Astrocyte (in vitro differentiated cells and primary cell): ENCODE measurements at regions not wholly inside any gene's neighbourhood (a gene's known extent, or its start where the extent isn't known, plus 50 kb on each side); places are given as distances from the start of the nearest gene placed in this dataset.

Experiments used
- DNase-seq: peaks from one replicate; pipeline ENCODE4 v3.0.0-alpha.2; 2010; ENCODE audit warnings: low read depth
- FAIRE-seq: peaks from 2 replicates; lab custom pipeline; 2011; peaks lifted over from hg19 to GRCh38; lab: Jason Lieb, UNC
- H2AFZ ChIP-seq: 2 replicates; pipeline ENCODE4 v1.6.0; 2012; ENCODE audit warnings: low read depth, low read length, inconsistent platforms
- H3K27ac ChIP-seq: 2 replicates; pipeline ENCODE4 v1.5.1; 2011; ENCODE audit warnings: low read depth, low read length, inconsistent platforms
- H3K27me3 ChIP-seq: 2 replicates; pipeline ENCODE4 v1.6.0; 2011; ENCODE audit warnings: low read length, inconsistent platforms; ENCODE audit not compliant: insufficient read depth
- H3K36me3 ChIP-seq: 2 replicates; pipeline ENCODE4 v1.5.1; 2011; ENCODE audit warnings: low read length, inconsistent platforms; ENCODE audit not compliant: insufficient read depth
- H3K4me1 ChIP-seq: 2 replicates; pipeline ENCODE4 v1.5.1; 2011; ENCODE audit warnings: low read length, inconsistent platforms; ENCODE audit not compliant: insufficient read depth
- H3K4me2 ChIP-seq: 2 replicates; pipeline ENCODE4 v1.6.0; 2012; ENCODE audit warnings: low read length, inconsistent platforms
- H3K4me3 ChIP-seq: 2 replicates; pipeline ENCODE4 v1.5.1; 2011; ENCODE audit warnings: low read depth, mild to moderate bottlenecking, low read length, inconsistent platforms; ENCODE audit not compliant: insufficient read depth
- H3K79me2 ChIP-seq: 2 replicates; pipeline ENCODE4 v1.6.0; 2012; ENCODE audit warnings: mild to moderate bottlenecking, low read length, inconsistent platforms; ENCODE audit not compliant: insufficient read depth
- H3K9ac ChIP-seq: 2 replicates; pipeline ENCODE4 v1.6.0; 2012; ENCODE audit warnings: mild to moderate bottlenecking, low read length, inconsistent platforms
- H3K9me3 ChIP-seq: 2 replicates; pipeline ENCODE4 v1.5.1; 2012; ENCODE audit warnings: low read depth, mild to moderate bottlenecking, low read length, inconsistent platforms; ENCODE audit not compliant: insufficient read depth
- H4K20me1 ChIP-seq: 2 replicates; pipeline ENCODE4 v1.6.0; 2012; ENCODE audit warnings: low read length, inconsistent platforms; ENCODE audit not compliant: insufficient read depth
- H3K27ac Mint-ChIP-seq: one replicate; pipeline ENCODE4 v1.8.0; 2021; ENCODE audit warnings: mild to moderate bottlenecking, mixed read lengths; ENCODE audit not compliant: unreplicated experiment
- H3K27me3 Mint-ChIP-seq: one replicate; pipeline ENCODE4 v1.8.0; 2021; ENCODE audit warnings: low read depth, mixed read lengths; ENCODE audit not compliant: unreplicated experiment
- H3K36me3 Mint-ChIP-seq: one replicate; pipeline ENCODE4 v1.8.0; 2021; ENCODE audit warnings: low read depth, mixed read lengths; ENCODE audit not compliant: unreplicated experiment
- H3K4me1 Mint-ChIP-seq: one replicate; pipeline ENCODE4 v1.8.0; 2021; ENCODE audit warnings: low read depth, mixed read lengths; ENCODE audit not compliant: unreplicated experiment
- H3K4me3 Mint-ChIP-seq: one replicate; pipeline ENCODE4 v1.8.0; 2021; ENCODE audit warnings: mild to moderate bottlenecking, moderate library complexity, mixed read lengths; ENCODE audit not compliant: unreplicated experiment
- H3K9me3 Mint-ChIP-seq: one replicate; pipeline ENCODE4 v1.8.0; 2021; ENCODE audit warnings: mild to moderate bottlenecking, mixed read lengths; ENCODE audit not compliant: unreplicated experiment
- CTCF ChIP-seq: IDR thresholded peaks from 2 replicates; pipeline ENCODE4 v1.5.1; 2011; ENCODE audit warnings: low read depth, mild to moderate bottlenecking, inconsistent platforms, low read length, moderate library complexity; ENCODE audit not compliant: insufficient read depth
- EZH2 ChIP-seq: IDR thresholded peaks from 2 replicates; pipeline ENCODE4 v1.6.1; 2012; ENCODE audit warnings: mild to moderate bottlenecking, low read length, inconsistent platforms; ENCODE audit not compliant: insufficient read depth

GRCh38 chr9:106339882-106340281, 523.1 kb upstream of the ZNF462 start:
- H3K4me1 ChIP-seq = no peaks in the 10 kb centered on the region
- H3K27ac Mint-ChIP-seq = no peak overlapping the region
- no peak overlapping the region for H3K27ac ChIP-seq
- no peaks in the 10 kb centered on the region for H3K27me3 ChIP-seq
- no peak for TF ChIP-seq EZH2
- TF ChIP-seq CTCF = no peak
- H3K4me2 ChIP-seq = no peak overlapping the region
- H3K36me3 ChIP-seq = no peaks in the 10 kb centered on the region
- no peaks in the 10 kb centered on the region for H3K9me3 ChIP-seq
- H3K4me1 Mint-ChIP-seq = no peaks in the 10 kb centered on the region
- no peaks in the 10 kb centered on the region for H4K20me1 ChIP-seq
- H2AFZ ChIP-seq = no peak overlapping the region
- no peak for FAIRE-seq
- no peaks in the 10 kb centered on the region for H3K27me3 Mint-ChIP-seq
- no peaks in the 10 kb centered on the region for H3K36me3 Mint-ChIP-seq
- H3K9ac ChIP-seq = no peak overlapping the region
- peaks cover 2% of the 10 kb centered on the region for H3K9me3 Mint-ChIP-seq
- no peak overlapping the region for H3K4me3 Mint-ChIP-seq
- H3K4me3 ChIP-seq = no peak overlapping the region
- DNase-seq = no peak
- H3K79me2 ChIP-seq = no peaks in the 10 kb centered on the region

- Mint-ChIP-seq H3K4me1 (peaks cover 2% of the 10 kb centered on the region), H3K27me3 (no peaks in the 10 kb centered on the region), H3K4me3 (no peak overlapping the region), H3K27ac (no peak overlapping the region), H3K9me3 (no peaks in the 10 kb centered on the region), H3K36me3 (no peaks in the 10 kb centered on the region)
- H3K27ac ChIP-seq = no peak overlapping the region
- no peaks in the 10 kb centered on the region for H3K9me3 ChIP-seq
- FAIRE-seq (no peak), DNase-seq (no peak)
- H3K4me3 ChIP-seq = no peak overlapping the region
- no peaks in the 10 kb centered on the region for H4K20me1 ChIP-seq
- no peak overlapping the region for H3K4me2 ChIP-seq
- H3K79me2 ChIP-seq = no peaks in the 10 kb centered on the region
- no peaks in the 10 kb centered on the region for H3K4me1 ChIP-seq
- no peak overlapping the region for H3K9ac ChIP-seq
- TF ChIP-seq EZH2 = no peak
- TF ChIP-seq CTCF = no peak
- H3K27me3 ChIP-seq = no peaks in the 10 kb centered on the region
- no peak overlapping the region for H2AFZ ChIP-seq
- no peaks in the 10 kb centered on the region for H3K36me3 ChIP-seq
Measured at GRCh38 chr9:106350777-106351176, 512.2 kb upstream of the ZNF462 start.

GRCh38 chr9:106356924-106357323, 506.0 kb upstream of the ZNF462 start:
- Histone ChIP-seq H3K4me1 (no peaks in the 10 kb centered on the region), H3K27me3 (no peaks in the 10 kb centered on the region), H3K4me2 (no peak overlapping the region), H3K27ac (no peak overlapping the region), H3K36me3 (no peaks in the 10 kb centered on the region), H3K9ac (no peak overlapping the region), H2AFZ (no peak overlapping the region), H4K20me1 (no peaks in the 10 kb centered on the region), H3K9me3 (no peaks in the 10 kb centered on the region), H3K4me3 (no peak overlapping the region), H3K79me2 (no peaks in the 10 kb centered on the region)
- H3K36me3 Mint-ChIP-seq = no peaks in the 10 kb centered on the region
- DNase-seq (no peak), FAIRE-seq (no peak)
- H3K27ac Mint-ChIP-seq = no peak overlapping the region
- H3K9me3 Mint-ChIP-seq = no peaks in the 10 kb centered on the region
- H3K4me3 Mint-ChIP-seq = no peak overlapping the region
- H3K4me1 Mint-ChIP-seq = no peaks in the 10 kb centered on the region
- H3K27me3 Mint-ChIP-seq = no peaks in the 10 kb centered on the region
- TF ChIP-seq CTCF (no peak), EZH2 (no peak)
